GM13977 (cell line): ENCODE measurements at regions not wholly inside any gene's neighbourhood (a gene's known extent, or its start where the extent isn't known, plus 50 kb on each side); places are given as distances from the start of the nearest gene placed in this dataset.

Experiments used
- DNase-seq: peaks from one replicate; pipeline ENCODE4 v3.0.0; 2012; ENCODE audit warnings: low spot score
- CTCF ChIP-seq: IDR thresholded peaks from 2 replicates; pipeline ENCODE4 v1.5.1; 2012; ENCODE audit warnings: mild to moderate bottlenecking, control low read depth; ENCODE audit not compliant: insufficient read depth; ENCODE audit errors: extremely low read depth, missing control alignments
- in situ Hi-C: fragments of 300-500 bp; cut with MboI; formaldehyde crosslinking; loops from one replicate; pipeline ENCODE4 v1.12.0; 2022; ENCODE audit warnings: low sequenced_read_pairs, low pct_unique_long_range_greater_than_20kb, mixed read lengths, inconsistent platforms; ENCODE audit not compliant: unreplicated experiment

GRCh38 chr13:76463314-76463713, 422.9 kb downstream of the KCTD12 start:
- no peak for DNase-seq
- no peak for TF ChIP-seq CTCF
- in situ Hi-C loops: loop anchor here (25.0 kb wide), 2 partner anchors 451 to 776 kb away; no protein-coding TSS in a partner anchor

- no peak for TF ChIP-seq CTCF
- in situ Hi-C loops: loop anchor here (25.0 kb wide), 2 partner anchors 450 to 775 kb away; no protein-coding TSS in a partner anchor
- no peak for DNase-seq
These were observed 424.2 kb downstream of the KCTD12 start for GRCh38 chr13:76461999-76462398.

- TF ChIP-seq CTCF: no peak
- no peak for DNase-seq
- in situ Hi-C loops: loop anchor here (25.0 kb wide), 2 partner anchors 449 to 774 kb away; no protein-coding TSS in a partner anchor
These were observed 424.7 kb downstream of the KCTD12 start for GRCh38 chr13:76461484-76461883.

- in situ Hi-C loops: loop anchor here (25.0 kb wide), 2 partner anchors 448 to 773 kb away; no protein-coding TSS in a partner anchor
- DNase-seq: no peak
- TF ChIP-seq CTCF: no peak
These were observed 426.3 kb downstream of the KCTD12 start for GRCh38 chr13:76459863-76460262.

GRCh38 chr13:76455960-76456359, 430.2 kb downstream of the KCTD12 start:
- in situ Hi-C loops: loop anchor here (25.0 kb wide), 2 partner anchors 444 to 769 kb away; no protein-coding TSS in a partner anchor
- no peak for TF ChIP-seq CTCF
- DNase-seq: no peak

GRCh38 chr13:76454991-76455390, 431.2 kb downstream of the KCTD12 start:
- in situ Hi-C loops: loop anchor here (25.0 kb wide), 2 partner anchors 443 to 768 kb away; no protein-coding TSS in a partner anchor
- TF ChIP-seq CTCF: no peak
- DNase-seq: no peak
